Keratinocyte (primary cell): ENCODE measurements at regions not wholly inside any gene's neighbourhood (a gene's known extent, or its start where the extent isn't known, plus 50 kb on each side); places are given as distances from the start of the nearest gene placed in this dataset.

Experiments
- DNase-seq: peaks from one replicate; pipeline ENCODE4 v3.0.0-alpha.2; 2011; ENCODE audit warnings: low read depth, missing footprints, low spot score
- FAIRE-seq: peaks from 2 replicates; lab custom pipeline; 2011; peaks lifted over from hg19 to GRCh38; lab: Jason Lieb, UNC
- H2AFZ ChIP-seq: 2 replicates; pipeline ENCODE4 v1.6.0; 2012; ENCODE audit warnings: low read length, control low read depth, inconsistent platforms; ENCODE audit not compliant: control insufficient read depth
- H3K27ac ChIP-seq: 2 replicates; pipeline ENCODE4 v1.5.1; 2011; ENCODE audit warnings: low read length; ENCODE audit not compliant: control insufficient read depth, insufficient read depth
- H3K27me3 ChIP-seq: 3 replicates; pipeline ENCODE4 v1.6.0; 2011; ENCODE audit warnings: low read length; ENCODE audit not compliant: control insufficient read depth, insufficient read depth; ENCODE audit errors: extremely low read depth
- H3K36me3 ChIP-seq, 2 experiments: 2 replicates in 1 of 2; 3 replicates in 1 of 2; pipeline ENCODE4 v1.5.1; 2011; ENCODE audit warnings: low read length in 2 of 2, mild to moderate bottlenecking in 1 of 2; ENCODE audit not compliant: control insufficient read depth in 2 of 2, insufficient read depth in 2 of 2; ENCODE audit errors: extremely low read depth in 1 of 2
- H3K4me1 ChIP-seq: 3 replicates; pipeline ENCODE4 v1.5.1; 2011; ENCODE audit warnings: low read length; ENCODE audit not compliant: control insufficient read depth, insufficient read depth; ENCODE audit errors: extremely low read depth
- H3K4me2 ChIP-seq: 3 replicates; pipeline ENCODE4 v1.6.0; 2011; ENCODE audit warnings: low read depth, low read length; ENCODE audit not compliant: control insufficient read depth, insufficient read depth; ENCODE audit errors: extremely low read depth
- H3K4me3 ChIP-seq, 3 experiments: fragments of 200-600 bp in 1 of 3; sonication (generic) in 1 of 3; 2 replicates in 2 of 3; 3 replicates in 1 of 3; pipeline ENCODE4 v1.5.1; 2011 to 2016; ENCODE audit warnings: low read length in 3 of 3, mild to moderate bottlenecking in 3 of 3, control low read depth in 2 of 3, inconsistent platforms in 1 of 3, low read depth in 1 of 3, mixed read lengths in 1 of 3, mixed run types in 1 of 3, moderate library complexity in 1 of 3; ENCODE audit not compliant: control insufficient read depth in 2 of 3, insufficient read depth in 2 of 3; ENCODE audit errors: extremely low read depth in 1 of 3
- H3K79me2 ChIP-seq: 2 replicates; pipeline ENCODE4 v1.6.0; 2012; ENCODE audit warnings: low read length; ENCODE audit not compliant: control insufficient read depth, insufficient read depth
- H3K9ac ChIP-seq: 3 replicates; pipeline ENCODE4 v1.6.0; 2011; ENCODE audit warnings: low read length; ENCODE audit not compliant: control insufficient read depth, insufficient read depth; ENCODE audit errors: extremely low read depth
- H3K9me1 ChIP-seq: 3 replicates; pipeline ENCODE4 v1.6.0; 2011; ENCODE audit warnings: low read length; ENCODE audit not compliant: control insufficient read depth, insufficient read depth; ENCODE audit errors: extremely low read depth
- H3K9me3 ChIP-seq: 2 replicates; pipeline ENCODE4 v1.5.1; 2012; ENCODE audit warnings: low read depth, low read length; ENCODE audit not compliant: control insufficient read depth
- H4K20me1 ChIP-seq: 3 replicates; pipeline ENCODE4 v1.6.0; 2011; ENCODE audit warnings: low read length; ENCODE audit not compliant: control insufficient read depth, insufficient read depth; ENCODE audit errors: extremely low read depth
- EZH2 ChIP-seq: IDR thresholded peaks from one replicate; pipeline ENCODE4 v1.6.1; 2012; ENCODE audit warnings: inconsistent platforms, mild to moderate bottlenecking, low read length, moderate library complexity
- dilution Hi-C: fragments of 300-500 bp; cut with MboI; formaldehyde crosslinking; loops from one replicate; pipeline ENCODE4 v1.7.0; 2020; ENCODE audit warnings: low sequenced_read_pairs; ENCODE audit not compliant: extremely low pct_ligation_motif_present
- TF ChIP-seq, protein P1 (sequence below), 3 experiments: IDR thresholded peaks in 1 of 3; conservative IDR thresholded peaks in 1 of 3; optimal IDR thresholded peaks in 1 of 3; 2 replicates in 2 of 3; 3 replicates in 1 of 3; pipeline versions ENCODE3 to v1.5.1; 2011; ENCODE audit warnings: low read length in 3 of 3, mild to moderate bottlenecking in 3 of 3, moderate library complexity in 2 of 3, control low read depth in 1 of 3, inconsistent platforms in 1 of 3; ENCODE audit not compliant: insufficient read depth in 2 of 3; ENCODE audit errors: extremely low read depth in 1 of 3

GRCh38 chr9:75197561-75197960 is 109.2 kb downstream of the OSTF1 start:
- Histone ChIP-seq H3K4me2 (no peak overlapping the region), H3K9ac (no peak overlapping the region), H3K4me1 (no peaks in the 10 kb centered on the region), H3K9me3 (no peaks in the 10 kb centered on the region), H3K79me2 (no peaks in the 10 kb centered on the region), H2AFZ (no peak overlapping the region), H3K36me3 (no peaks in the 10 kb centered on the region), H3K4me3 (no peak overlapping the region), H4K20me1 (no peaks in the 10 kb centered on the region), H3K27me3 (no peaks in the 10 kb centered on the region), H3K9me1 (no peaks in the 10 kb centered on the region), H3K27ac (no peak overlapping the region)
- DNase-seq, result no peak
- no peak for FAIRE-seq
- dilution Hi-C loops, result no loop called here
- no peak for TF ChIP-seq EZH2
- TF ChIP-seq, protein P1, sequence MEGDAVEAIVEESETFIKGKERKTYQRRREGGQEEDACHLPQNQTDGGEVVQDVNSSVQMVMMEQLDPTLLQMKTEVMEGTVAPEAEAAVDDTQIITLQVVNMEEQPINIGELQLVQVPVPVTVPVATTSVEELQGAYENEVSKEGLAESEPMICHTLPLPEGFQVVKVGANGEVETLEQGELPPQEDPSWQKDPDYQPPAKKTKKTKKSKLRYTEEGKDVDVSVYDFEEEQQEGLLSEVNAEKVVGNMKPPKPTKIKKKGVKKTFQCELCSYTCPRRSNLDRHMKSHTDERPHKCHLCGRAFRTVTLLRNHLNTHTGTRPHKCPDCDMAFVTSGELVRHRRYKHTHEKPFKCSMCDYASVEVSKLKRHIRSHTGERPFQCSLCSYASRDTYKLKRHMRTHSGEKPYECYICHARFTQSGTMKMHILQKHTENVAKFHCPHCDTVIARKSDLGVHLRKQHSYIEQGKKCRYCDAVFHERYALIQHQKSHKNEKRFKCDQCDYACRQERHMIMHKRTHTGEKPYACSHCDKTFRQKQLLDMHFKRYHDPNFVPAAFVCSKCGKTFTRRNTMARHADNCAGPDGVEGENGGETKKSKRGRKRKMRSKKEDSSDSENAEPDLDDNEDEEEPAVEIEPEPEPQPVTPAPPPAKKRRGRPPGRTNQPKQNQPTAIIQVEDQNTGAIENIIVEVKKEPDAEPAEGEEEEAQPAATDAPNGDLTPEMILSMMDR (optimal IDR thresholded peaks at IDR 0.05 in 1 of 3, IDR thresholded peaks at IDR 0.05 in 1 of 3, conservative IDR thresholded peaks at IDR 0.05 in 1 of 3; ENCODE audit: extremely low read depth in 1 of 3, insufficient read depth in 2 of 3, low read length in 3 of 3), result no peak

DNA sequence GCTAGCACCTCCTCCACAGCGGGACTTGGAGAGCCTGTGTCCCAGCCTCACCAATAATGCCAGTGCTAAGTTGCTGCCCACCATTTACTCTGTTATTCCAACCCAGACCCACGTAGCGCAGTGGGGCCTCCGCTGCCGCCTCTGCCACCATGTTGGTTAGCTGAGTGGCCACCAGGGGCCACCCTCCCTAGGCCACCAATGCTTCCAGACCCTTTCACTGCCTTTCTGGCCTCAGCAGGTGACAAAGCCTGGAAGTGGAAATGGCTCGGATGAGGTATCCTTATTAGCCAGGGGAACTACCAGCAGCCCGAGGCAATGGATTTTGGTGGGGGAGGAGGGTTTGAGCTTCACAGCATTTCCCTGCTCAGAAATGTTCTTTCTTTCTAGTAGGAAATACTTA is 110.1 kb downstream of the OSTF1 start:
- DNase-seq (no peak), FAIRE-seq (no peak)
- H3K4me1 ChIP-seq, result no peaks in the 10 kb centered on the region
- dilution Hi-C loops, result no loop called here
- no peak overlapping the region for H3K4me3 ChIP-seq
- H3K9me1 ChIP-seq, result no peaks in the 10 kb centered on the region
- no peak overlapping the region for H3K27ac ChIP-seq
- TF ChIP-seq, protein P1 (optimal IDR thresholded peaks at IDR 0.05 in 1 of 3, IDR thresholded peaks at IDR 0.05 in 1 of 3, conservative IDR thresholded peaks at IDR 0.05 in 1 of 3; ENCODE audit: extremely low read depth in 1 of 3, insufficient read depth in 2 of 3, low read length in 3 of 3), result peak in 1 of 3 experiments; percentile 16
- TF ChIP-seq EZH2, result no peak
- no peaks in the 10 kb centered on the region for H3K79me2 ChIP-seq
- H4K20me1 ChIP-seq, result no peaks in the 10 kb centered on the region
- no peaks in the 10 kb centered on the region for H3K27me3 ChIP-seq
- no peak overlapping the region for H3K9ac ChIP-seq
- H3K9me3 ChIP-seq, result no peaks in the 10 kb centered on the region
- H3K36me3 ChIP-seq, result no peaks in the 10 kb centered on the region
- H2AFZ ChIP-seq, result no peak overlapping the region
- no peak overlapping the region for H3K4me2 ChIP-seq
